ENCODE measurements at regions not wholly inside any gene's neighbourhood (a gene's known extent, or its start where the extent isn't known, plus 50 kb on each side); places are given as distances from the start of the nearest gene placed in this dataset.

DNA sequence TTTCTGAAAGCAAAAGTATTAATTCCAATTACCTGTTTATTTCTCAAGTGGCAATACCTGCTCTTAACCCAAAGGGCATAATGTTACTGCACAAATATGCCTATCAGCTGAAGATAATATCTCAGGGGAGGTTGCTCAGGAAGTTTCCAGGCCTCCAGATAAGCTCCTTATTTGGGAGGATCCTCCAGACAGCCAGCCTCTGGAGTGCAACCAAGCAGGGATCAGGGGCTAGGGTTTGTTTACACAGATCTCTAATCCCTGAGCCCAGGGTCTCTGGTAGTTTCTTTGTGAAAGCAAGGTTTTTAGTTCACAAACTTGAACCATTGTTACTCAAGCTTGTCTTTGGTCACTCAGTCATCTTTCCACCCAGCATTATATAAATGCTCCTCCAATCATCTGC, 124.4 kb downstream of the SLC38A4 start:
- TF ChIP-seq, protein P1, sequence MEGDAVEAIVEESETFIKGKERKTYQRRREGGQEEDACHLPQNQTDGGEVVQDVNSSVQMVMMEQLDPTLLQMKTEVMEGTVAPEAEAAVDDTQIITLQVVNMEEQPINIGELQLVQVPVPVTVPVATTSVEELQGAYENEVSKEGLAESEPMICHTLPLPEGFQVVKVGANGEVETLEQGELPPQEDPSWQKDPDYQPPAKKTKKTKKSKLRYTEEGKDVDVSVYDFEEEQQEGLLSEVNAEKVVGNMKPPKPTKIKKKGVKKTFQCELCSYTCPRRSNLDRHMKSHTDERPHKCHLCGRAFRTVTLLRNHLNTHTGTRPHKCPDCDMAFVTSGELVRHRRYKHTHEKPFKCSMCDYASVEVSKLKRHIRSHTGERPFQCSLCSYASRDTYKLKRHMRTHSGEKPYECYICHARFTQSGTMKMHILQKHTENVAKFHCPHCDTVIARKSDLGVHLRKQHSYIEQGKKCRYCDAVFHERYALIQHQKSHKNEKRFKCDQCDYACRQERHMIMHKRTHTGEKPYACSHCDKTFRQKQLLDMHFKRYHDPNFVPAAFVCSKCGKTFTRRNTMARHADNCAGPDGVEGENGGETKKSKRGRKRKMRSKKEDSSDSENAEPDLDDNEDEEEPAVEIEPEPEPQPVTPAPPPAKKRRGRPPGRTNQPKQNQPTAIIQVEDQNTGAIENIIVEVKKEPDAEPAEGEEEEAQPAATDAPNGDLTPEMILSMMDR (IDR thresholded peaks at IDR 0.05) = no peak
- TF ChIP-seq EP300 (IDR thresholded peaks at IDR 0.05) (no peak), POLR2A (IDR thresholded peaks at IDR 0.05) (no peak), POLR2AphosphoS5 (IDR thresholded peaks at IDR 0.05) (no peak)

All from upper lobe of left lung (tissue), 4 donors.